NCI-H1436 (cell line): ENCODE measurements at regions not wholly inside any gene's neighbourhood (a gene's known extent, or its start where the extent isn't known, plus 50 kb on each side); places are given as distances from the start of the nearest gene placed in this dataset.
"Not testable (repeated sequence)": the region's sequence is repeated elsewhere in the genome, so short reads cannot be mapped to it uniquely, and the experiment has no call there.

Experiments
- DNase-seq: peaks from one replicate; lab custom pipeline; 2025; lab: John Stamatoyannopoulos, UW

DNA sequence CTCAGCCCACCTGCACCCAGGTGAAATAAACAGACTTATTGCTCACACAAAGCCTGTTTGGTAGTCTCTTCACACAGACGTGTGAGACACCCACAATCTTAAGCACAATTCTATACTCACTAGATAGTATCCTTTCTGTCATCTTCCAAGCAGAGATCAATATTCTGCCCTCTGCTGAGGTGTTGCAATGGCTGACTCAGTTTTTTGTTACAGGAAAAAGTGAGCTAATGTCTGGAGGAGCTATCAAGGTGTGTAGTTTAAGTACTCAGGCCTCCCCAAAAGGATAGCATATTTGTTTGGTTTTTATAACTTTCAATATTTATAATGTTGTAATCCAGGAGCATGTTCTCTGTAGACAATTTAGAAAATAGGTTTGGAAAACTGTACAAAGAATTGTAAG is 775.2 kb upstream of the POU3F4 start:
- DNase-seq: no peak

DNA sequence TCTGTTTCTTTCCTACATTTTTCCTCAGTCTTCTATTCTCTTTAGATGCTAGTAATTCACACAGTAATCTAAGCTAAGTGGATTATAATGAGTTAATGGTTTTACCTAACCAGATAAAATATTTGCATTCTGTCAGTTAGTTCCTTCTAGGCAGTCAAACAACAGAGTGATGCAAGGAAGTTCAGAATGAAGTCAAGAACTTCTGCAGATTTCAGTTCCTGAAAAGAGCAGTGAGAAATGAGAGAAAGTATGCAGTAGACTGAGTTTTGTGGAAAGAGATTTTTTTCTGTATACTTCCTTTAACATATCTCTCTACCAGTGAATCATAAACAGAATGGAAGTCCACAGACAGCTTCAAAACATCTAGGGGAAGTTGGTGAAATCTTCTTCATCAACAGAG is 774.0 kb upstream of the POU3F4 start:
- no peak for DNase-seq

GRCh38 chrX:82738313-82738712 is 769.8 kb upstream of the POU3F4 start:
- not testable (repeated sequence) for DNase-seq

DNA sequence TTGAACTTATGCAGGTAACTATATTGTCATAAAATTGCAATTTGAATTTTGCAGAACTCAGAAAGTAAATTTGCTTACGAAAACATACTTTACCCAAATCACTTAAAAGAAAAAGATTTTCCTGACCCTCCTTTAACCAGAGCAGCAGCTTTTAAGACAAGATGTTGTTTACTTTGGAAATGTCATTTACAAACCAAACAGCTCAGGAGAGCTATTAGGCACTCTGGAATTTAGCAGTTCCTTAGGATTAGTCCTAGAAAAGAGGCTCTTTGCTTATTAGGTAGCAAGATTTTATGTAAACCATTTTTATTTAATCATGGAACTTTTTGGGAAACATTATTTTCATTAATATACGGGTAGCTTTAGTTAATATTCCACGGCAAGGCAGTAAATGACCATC is 765.7 kb upstream of the POU3F4 start:
- DNase-seq: no peak

DNA sequence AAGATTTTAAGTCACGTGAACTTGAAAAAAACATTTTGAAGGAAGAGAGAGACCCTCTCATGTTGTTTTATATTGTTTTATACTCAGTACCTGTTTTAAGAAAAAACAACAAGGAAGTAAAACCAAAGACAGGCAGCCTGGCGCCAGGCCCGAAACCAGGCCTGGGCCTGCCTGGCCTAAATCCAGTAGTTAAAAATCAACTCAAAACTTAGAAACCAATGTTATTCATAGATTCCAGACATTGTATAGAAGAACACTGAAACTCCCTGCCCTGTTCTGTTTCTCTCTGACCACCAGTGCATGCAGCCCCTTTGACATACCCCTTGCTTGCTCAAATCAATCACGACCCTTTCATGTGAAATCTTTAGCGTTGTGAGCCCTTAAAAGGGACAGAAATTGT is 762.4 kb upstream of the POU3F4 start:
- not testable (repeated sequence) for DNase-seq

- DNase-seq: no peak
Measured at GRCh38 chrX:82748906-82749505, 759.1 kb upstream of the POU3F4 start.

- DNase-seq: no peak
Measured at GRCh38 chrX:82756272-82756671, 751.8 kb upstream of the POU3F4 start.

GRCh38 chrX:82757614-82758013 is 750.5 kb upstream of the POU3F4 start:
- no peak for DNase-seq

DNA sequence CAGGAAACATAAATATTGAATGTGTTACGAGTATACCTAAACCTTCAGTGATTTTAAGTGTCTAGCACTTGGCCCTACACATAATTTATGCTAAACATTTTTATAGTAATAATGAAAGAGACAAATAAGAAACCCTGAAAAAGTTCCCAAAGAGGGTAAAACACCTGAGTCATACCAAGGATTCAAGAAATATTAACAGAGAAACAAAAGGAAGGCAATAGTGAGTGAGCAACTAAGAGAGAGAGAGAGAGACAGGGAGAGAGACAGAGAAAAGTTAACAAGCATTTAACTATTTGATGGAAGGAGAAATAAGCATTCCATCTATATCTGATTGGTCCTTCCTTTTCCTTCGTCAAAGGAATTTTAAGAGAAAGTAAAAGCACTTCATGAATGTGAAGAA is 743.6 kb upstream of the POU3F4 start:
- no peak for DNase-seq

DNA sequence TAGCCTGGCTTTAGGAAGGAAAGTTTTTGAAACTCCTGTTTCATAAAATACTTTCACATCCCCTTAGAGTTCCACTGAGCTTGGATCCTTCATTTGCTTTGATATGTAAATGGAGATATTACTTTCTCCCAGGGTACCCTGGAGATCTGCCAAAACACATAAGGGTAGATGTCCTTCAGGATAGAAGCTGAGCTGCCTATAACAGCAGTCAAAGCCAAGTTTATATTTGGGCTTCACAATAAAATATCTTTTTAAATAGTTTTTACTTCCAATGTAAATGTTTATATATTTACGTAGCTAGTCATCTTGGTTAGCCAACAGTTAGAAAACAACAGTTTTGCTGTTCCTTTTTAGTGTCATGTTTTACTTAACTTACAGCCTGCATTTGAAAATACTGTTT is 742.3 kb upstream of the POU3F4 start:
- DNase-seq: no peak

DNA sequence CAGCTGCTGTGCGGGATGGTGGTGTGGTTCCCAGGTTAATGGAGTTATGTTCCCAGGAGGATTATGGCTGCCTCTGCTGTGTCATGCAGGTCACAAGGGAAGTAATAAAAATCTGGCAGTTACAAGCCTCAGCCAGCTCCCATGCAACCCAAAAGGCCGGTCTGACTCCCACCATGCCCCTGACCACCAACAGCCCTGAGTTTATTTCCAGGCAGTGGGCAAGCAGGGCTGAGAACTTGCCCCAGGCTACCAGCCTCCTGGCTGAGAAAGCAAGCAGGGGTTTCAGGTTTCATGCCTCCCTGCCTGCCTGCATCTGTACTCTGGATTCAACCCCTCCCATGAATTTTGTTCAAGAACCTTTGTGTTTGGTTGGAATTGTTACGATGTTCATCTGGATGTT is 732.7 kb upstream of the POU3F4 start:
- no peak for DNase-seq

DNA sequence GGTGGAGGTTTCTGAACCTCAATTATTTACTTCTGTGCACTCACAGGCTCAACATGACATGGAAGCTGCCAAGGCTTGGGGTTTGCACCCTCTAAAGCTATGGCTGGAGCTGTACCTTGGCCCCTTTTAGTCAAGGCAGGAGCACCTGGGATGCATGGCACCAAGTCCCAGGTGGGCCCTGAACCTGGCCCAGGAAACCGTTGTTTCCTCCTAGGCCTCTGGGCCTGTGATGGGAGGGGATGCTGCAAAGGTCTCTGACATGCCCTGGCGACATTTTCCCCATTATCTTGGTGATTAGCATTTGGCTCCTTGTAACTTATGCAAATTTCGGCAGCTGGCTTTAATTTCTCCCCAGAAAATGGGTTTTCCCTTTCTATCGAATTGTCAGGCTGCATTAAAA is 726.1 kb upstream of the POU3F4 start:
- no peak for DNase-seq

DNA sequence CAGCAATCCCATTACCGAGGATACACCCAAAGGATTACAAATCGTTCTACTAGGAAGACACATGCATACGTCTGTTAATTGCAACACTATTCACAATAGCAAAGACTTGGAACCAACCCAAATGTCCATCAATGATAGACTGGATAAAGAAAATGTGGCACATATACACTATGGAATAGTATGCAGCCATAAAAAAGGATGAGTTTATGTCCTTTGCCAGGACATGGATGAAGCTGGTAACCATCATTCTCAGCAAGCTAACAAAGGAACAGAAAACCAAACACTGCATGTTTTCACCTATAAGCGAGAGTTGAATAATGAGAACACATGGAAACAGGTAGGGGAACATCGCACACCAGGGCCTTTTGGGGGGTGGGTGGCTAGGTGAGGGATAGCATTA is 695.2 kb upstream of the POU3F4 start:
- not testable (repeated sequence) for DNase-seq

DNA sequence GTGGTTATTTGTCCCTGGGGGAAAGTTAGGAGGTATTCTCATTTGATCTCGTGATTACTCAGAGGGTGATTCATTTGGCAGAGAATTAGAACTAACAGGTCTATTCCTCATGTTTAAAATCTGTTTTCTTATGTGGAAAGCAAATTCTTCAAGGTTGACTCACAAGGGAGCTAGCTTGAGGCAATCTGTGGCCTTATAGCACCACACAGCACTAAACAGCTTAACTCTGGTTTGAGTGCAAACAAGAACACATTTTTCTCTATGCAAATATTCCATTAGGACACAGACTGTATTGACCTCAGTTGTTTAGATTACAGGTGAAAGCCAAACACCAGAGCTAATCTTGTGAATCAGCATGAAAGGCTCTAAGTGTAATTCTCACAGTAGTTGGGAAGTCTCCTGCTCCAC is 694.4 kb upstream of the POU3F4 start:
- no peak for DNase-seq

- DNase-seq: no peak
Measured at GRCh38 chrX:82816001-82816400, 692.1 kb upstream of the POU3F4 start.

GRCh38 chrX:82816562-82816961 is 691.5 kb upstream of the POU3F4 start:
- DNase-seq: no peak

DNA sequence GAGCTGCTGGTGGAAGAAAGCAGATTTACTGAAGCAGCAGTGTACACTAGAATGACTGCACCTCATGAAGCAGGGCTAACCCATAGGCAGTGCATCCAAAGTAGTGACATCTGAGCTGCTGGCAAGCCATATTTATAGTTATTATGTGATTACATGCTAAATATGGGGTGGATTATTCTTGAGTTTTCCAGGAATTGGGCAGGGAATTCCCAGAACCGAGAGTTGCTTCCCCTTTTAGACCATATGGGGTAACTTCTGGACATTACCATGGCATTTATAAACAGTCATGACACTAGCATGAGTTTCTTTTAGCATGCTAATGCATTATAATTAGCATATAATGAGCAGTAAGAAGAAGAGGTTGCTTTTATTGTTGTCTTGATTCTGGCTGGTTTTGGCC is 665.8 kb upstream of the POU3F4 start:
- no peak for DNase-seq

- DNase-seq: no peak
Measured at GRCh38 chrX:82848111-82848510, 660.0 kb upstream of the POU3F4 start.
